Neural crest cell (in vitro differentiated cells): ENCODE measurements at regions not wholly inside any gene's neighbourhood (a gene's known extent, or its start where the extent isn't known, plus 50 kb on each side); places are given as distances from the start of the nearest gene placed in this dataset.

Source experiments
- DNase-seq: peaks from one replicate; pipeline ENCODE4 v3.0.0; 2021; ENCODE audit warnings: low read depth, mixed read lengths, low spot score
- H3K27ac Mint-ChIP-seq: one replicate; pipeline ENCODE4 v1.8.0; 2021; ENCODE audit warnings: mild to moderate bottlenecking, mixed read lengths; ENCODE audit not compliant: unreplicated experiment
- H3K27me3 Mint-ChIP-seq: 2 replicates; pipeline ENCODE4 v1.8.0; 2021; ENCODE audit warnings: low read depth, mild to moderate bottlenecking, mixed read lengths
- H3K36me3 Mint-ChIP-seq: 2 replicates; pipeline ENCODE4 v1.8.0; 2021; ENCODE audit warnings: low read depth, mild to moderate bottlenecking, mixed read lengths
- H3K4me1 Mint-ChIP-seq: 2 replicates; pipeline ENCODE4 v1.8.0; 2021; ENCODE audit warnings: mixed read lengths
- H3K4me3 Mint-ChIP-seq: one replicate; pipeline ENCODE4 v1.8.0; 2021; ENCODE audit warnings: mild to moderate bottlenecking, mixed read lengths
- H3K9me3 Mint-ChIP-seq: 2 replicates; pipeline ENCODE4 v1.8.0; 2021; ENCODE audit warnings: mixed read lengths
- CTCF ChIP-seq: fragments of 200-600 bp; sonication (generic); conservative IDR thresholded peaks from 2 replicates; pipeline ENCODE4 v1.5.0; 2021; ENCODE audit warnings: antibody characterized with exemption, mild to moderate bottlenecking

GRCh38 chr2:118464046-118464445 lies 375.8 kb downstream of the INSIG2 start:
- TF ChIP-seq CTCF: no peak
- H3K27me3 Mint-ChIP-seq: peaks cover 20% of the 10 kb centered on the region
- no peak for DNase-seq
- no peak overlapping the region for H3K4me3 Mint-ChIP-seq
- H3K4me1 Mint-ChIP-seq: no peaks in the 10 kb centered on the region
- H3K36me3 Mint-ChIP-seq: no peaks in the 10 kb centered on the region
- no peaks in the 10 kb centered on the region for H3K9me3 Mint-ChIP-seq
- no peak overlapping the region for H3K27ac Mint-ChIP-seq

- Mint-ChIP-seq H3K4me1 (no peaks in the 10 kb centered on the region), H3K27me3 (peaks cover 30% of the 10 kb centered on the region), H3K4me3 (no peak overlapping the region), H3K36me3 (no peaks in the 10 kb centered on the region), H3K9me3 (no peaks in the 10 kb centered on the region), H3K27ac (no peak overlapping the region)
- no peak for TF ChIP-seq CTCF
- no peak for DNase-seq
Measured at GRCh38 chr2:118460425-118460824, 372.2 kb downstream of the INSIG2 start.

DNA sequence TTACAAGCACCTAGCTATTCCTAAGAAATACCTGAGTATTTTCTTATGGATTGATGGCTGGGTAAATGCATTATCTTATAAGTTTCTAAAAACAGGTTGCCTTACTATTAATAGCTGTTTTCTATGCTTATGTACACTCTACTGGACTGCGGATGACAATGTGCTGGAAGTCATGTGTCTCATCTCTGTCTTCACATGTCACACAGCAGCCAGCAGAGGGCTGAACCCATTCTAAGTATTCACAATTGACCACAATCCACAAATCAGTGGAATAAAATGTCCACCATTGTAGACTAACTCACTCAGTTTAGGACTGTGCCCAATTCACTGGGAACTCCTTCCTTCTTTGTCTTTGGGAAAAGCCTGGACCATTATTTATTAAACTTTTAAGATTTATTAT lies 371.2 kb downstream of the INSIG2 start:
- Mint-ChIP-seq H3K27ac (no peak overlapping the region), H3K9me3 (no peaks in the 10 kb centered on the region), H3K36me3 (no peaks in the 10 kb centered on the region), H3K27me3 (peaks cover 37% of the 10 kb centered on the region), H3K4me1 (no peaks in the 10 kb centered on the region), H3K4me3 (no peak overlapping the region)
- peak; percentile 31 for TF ChIP-seq CTCF
- DNase-seq: no peak

DNA sequence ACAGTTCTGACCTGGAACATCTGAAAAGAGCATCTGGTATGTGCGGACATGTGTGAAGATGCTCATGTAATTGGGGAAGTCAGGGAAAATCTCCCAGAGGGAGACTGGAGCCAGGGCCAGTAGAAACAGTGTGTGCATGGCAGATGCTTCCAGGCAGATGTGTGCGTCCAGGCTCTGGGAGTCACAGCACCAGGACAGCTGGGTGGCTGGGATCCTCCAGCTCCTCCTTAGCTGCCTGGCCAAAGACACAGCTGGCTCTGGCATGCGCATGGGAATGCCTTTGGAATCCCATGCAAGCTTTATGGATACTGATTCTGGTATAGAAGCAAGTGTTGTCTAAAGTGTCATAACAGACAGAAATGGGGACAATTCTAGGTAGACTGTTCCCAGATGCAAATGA lies 369.7 kb downstream of the INSIG2 start:
- H3K4me3 Mint-ChIP-seq: no peak overlapping the region
- no peak for DNase-seq
- no peaks in the 10 kb centered on the region for H3K36me3 Mint-ChIP-seq
- H3K27ac Mint-ChIP-seq: no peak overlapping the region
- H3K27me3 Mint-ChIP-seq: peaks cover 41% of the 10 kb centered on the region
- TF ChIP-seq CTCF: no peak
- H3K4me1 Mint-ChIP-seq: no peaks in the 10 kb centered on the region
- H3K9me3 Mint-ChIP-seq: no peaks in the 10 kb centered on the region

DNA sequence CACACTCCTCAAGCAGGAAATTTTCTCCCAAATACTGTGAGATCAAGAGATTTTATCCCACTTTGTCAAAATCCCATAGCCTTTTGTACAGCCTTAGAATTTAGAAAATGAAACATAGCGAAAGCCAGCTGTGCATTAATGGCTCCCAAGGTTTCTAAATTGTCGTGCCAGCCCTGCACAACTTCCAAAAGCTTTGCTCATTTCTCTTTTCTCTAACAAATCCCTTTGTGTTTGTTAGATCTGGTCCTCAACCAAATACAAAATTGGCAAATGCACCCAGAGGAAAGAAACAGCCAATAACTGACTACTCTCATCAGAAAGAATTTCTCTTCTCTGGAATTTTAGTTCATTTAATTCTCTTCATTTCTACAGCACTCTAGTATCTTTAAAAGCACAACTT lies 361.1 kb downstream of the INSIG2 start:
- H3K4me3 Mint-ChIP-seq: no peak overlapping the region
- H3K9me3 Mint-ChIP-seq: no peaks in the 10 kb centered on the region
- no peaks in the 10 kb centered on the region for H3K4me1 Mint-ChIP-seq
- TF ChIP-seq CTCF: no peak
- no peak overlapping the region for H3K27ac Mint-ChIP-seq
- peaks cover 36% of the 10 kb centered on the region for H3K27me3 Mint-ChIP-seq
- DNase-seq: no peak
- H3K36me3 Mint-ChIP-seq: no peaks in the 10 kb centered on the region

DNA sequence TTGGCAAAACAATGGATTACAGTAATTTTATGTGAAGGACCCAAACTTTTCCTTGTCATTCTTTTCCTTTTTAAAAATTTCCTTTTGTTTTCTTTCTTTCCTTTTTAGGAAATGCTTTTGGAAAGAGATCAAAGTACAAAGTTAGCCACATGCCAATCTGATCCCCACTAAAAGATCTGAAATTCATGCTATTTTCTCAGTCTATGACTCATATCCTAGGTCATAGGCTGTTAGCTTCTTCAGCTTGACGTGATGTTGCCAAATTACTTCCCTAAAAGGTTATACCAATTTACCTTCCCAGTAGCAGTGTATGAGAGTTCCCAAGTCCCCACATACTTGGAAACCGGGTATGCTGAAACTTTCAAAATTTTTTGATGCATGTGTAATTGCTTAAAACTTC lies 355.3 kb downstream of the INSIG2 start:
- Mint-ChIP-seq H3K36me3 (no peaks in the 10 kb centered on the region), H3K27me3 (peaks cover 22% of the 10 kb centered on the region), H3K9me3 (no peaks in the 10 kb centered on the region), H3K4me3 (no peak overlapping the region), H3K4me1 (no peaks in the 10 kb centered on the region), H3K27ac (no peak overlapping the region)
- no peak for DNase-seq
- no peak for TF ChIP-seq CTCF
